Upper lobe of left lung (tissue), 6 donors: ENCODE measurements at regions not wholly inside any gene's neighbourhood (a gene's known extent, or its start where the extent isn't known, plus 50 kb on each side); places are given as distances from the start of the nearest gene placed in this dataset.

Source experiments
- ATAC-seq, 2 donors: fragments of 200-7000 bp; cut with Tn5 transposase; one replicate each; pipeline ENCODE4 v1.9.1; 2022; ENCODE audit warnings: mild to moderate bottlenecking in 2 of 2, moderate library complexity in 2 of 2; ENCODE audit not compliant: low FRiP score in 2 of 2
- DNase-seq, 2 donors: peaks; one replicate each; pipeline ENCODE4 v3.0.0-alpha.2; 2019 to 2020
- H3K27ac ChIP-seq, 4 donors: fragments of 200-600 bp; sonication (generic); one replicate each; pipeline ENCODE4 v1.5.1; 2016 to 2019
- H3K27me3 ChIP-seq, 4 donors: fragments of 200-600 bp; sonication (generic); one replicate each; pipeline ENCODE4 v1.5.1; 2017 to 2019
- H3K36me3 ChIP-seq, 4 donors: fragments of 200-600 bp; sonication (generic); one replicate each; pipeline ENCODE4 v1.5.1; 2016 to 2019
- H3K4me1 ChIP-seq, 4 donors: fragments of 200-600 bp; sonication (generic); one replicate each; pipeline ENCODE4 v1.5.1; 2018 to 2019
- H3K4me3 ChIP-seq, 4 donors: fragments of 200-600 bp; sonication (generic); one replicate each; pipeline ENCODE4 v1.5.1; 2017 to 2019; ENCODE audit warnings: mild to moderate bottlenecking in 2 of 4, moderate library complexity in 1 of 4
- H3K9me3 ChIP-seq, 4 donors: fragments of 200-600 bp; sonication (generic); one replicate each; pipeline ENCODE4 v1.5.1; 2018 to 2019
- EP300 ChIP-seq, 4 donors: sonication (generic); formaldehyde crosslinking; IDR thresholded peaks; one replicate each; pipeline ENCODE4 v1.5.1; 2017; ENCODE audit warnings: antibody characterized with exemption in 4 of 4, control low read depth in 2 of 4
- POLR2A ChIP-seq, 4 donors: fragments of 450-650 bp; IDR thresholded peaks; one replicate each; pipeline ENCODE4 v1.5.1; 2016 to 2017; ENCODE audit warnings: antibody characterized with exemption in 4 of 4, mild to moderate bottlenecking in 2 of 4
- POLR2AphosphoS5 ChIP-seq, 2 donors: sonication (generic); formaldehyde crosslinking; IDR thresholded peaks; one replicate each; pipeline ENCODE4 v1.5.1; 2017; ENCODE audit warnings: antibody characterized with exemption in 2 of 2
- WGBS, 2 donors: methylation state at CpG; one replicate each; pipeline ENCODE4 v1.1.5; 2017 to 2018; 5-methylcytosine and 5-hydroxymethylcytosine counted together
- TF ChIP-seq, protein P1 (sequence below), 6 experiments: fragments of 450-650 bp in 4 of 6; fragments of 200-600 bp in 2 of 6; sonication (generic) in 2 of 6; IDR thresholded peaks; one replicate each; pipeline ENCODE4 v1.5.1; 2016 to 2019; ENCODE audit warnings: antibody characterized with exemption in 6 of 6
- donor health status: DM: no; HTN: no; CAD: no; lungs with moderate emphysema.
- donor health status: DM: no; HTN: yes; CAD: no; lungs with severe emphysema.

- 69 to 72% methylated on average over 8 of the region's 8 CpGs for WGBS, 2 donors
- TF ChIP-seq POLR2AphosphoS5 (IDR thresholded peaks at IDR 0.05) (no peak), EP300 (IDR thresholded peaks at IDR 0.05) (no peak)
- Histone ChIP-seq H3K27me3 (no peaks in the 10 kb centered on the region), H3K36me3 (no peaks in the 10 kb centered on the region), H3K27ac (no peak overlapping the region), H3K4me3 (no peak overlapping the region), H3K9me3 (no peaks in the 10 kb centered on the region), H3K4me1 (no peaks in the 10 kb centered on the region)
- no peak for DNase-seq
- ATAC-seq, result peak in 1 of 2 donors; percentile 24
These were observed 407.7 kb upstream of the GRAMD2B start for GRCh38 chr5:126015235-126016181.

DNA sequence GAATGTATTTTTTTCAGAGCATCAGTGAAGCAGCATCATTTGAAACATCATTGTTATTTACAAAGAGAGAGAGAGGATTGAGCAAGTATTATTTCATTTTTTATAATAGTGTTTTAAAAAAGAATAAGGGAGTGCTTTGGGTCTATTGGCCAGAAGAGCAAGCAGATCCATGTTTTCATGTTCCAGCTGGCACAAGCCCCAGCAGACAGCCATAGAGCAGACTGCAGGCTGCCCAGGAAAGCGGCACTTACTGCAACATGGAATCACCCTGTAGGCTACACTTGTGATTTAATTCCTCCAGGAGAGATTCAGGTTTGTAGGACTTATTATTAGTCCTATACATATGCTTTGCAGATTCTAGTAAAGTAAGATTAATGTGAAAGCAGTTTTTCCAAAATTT is 407.0 kb upstream of the GRAMD2B start:
- Histone ChIP-seq H3K36me3 (no peaks in the 10 kb centered on the region), H3K4me3 (no peak overlapping the region), H3K27me3 (no peaks in the 10 kb centered on the region), H3K9me3 (no peaks in the 10 kb centered on the region), H3K4me1 (no peaks in the 10 kb centered on the region), H3K27ac (no peak overlapping the region)
- WGBS, 2 donors, result 86 to 88% methylated on average over 1 of the region's 1 CpG
- DNase-seq (no peak), ATAC-seq (peak in 1 of 2 donors; percentile 58)
- no peak for TF ChIP-seq EP300 (IDR thresholded peaks at IDR 0.05)
- no peak for TF ChIP-seq POLR2A (IDR thresholded peaks at IDR 0.05)
- TF ChIP-seq, protein P1, sequence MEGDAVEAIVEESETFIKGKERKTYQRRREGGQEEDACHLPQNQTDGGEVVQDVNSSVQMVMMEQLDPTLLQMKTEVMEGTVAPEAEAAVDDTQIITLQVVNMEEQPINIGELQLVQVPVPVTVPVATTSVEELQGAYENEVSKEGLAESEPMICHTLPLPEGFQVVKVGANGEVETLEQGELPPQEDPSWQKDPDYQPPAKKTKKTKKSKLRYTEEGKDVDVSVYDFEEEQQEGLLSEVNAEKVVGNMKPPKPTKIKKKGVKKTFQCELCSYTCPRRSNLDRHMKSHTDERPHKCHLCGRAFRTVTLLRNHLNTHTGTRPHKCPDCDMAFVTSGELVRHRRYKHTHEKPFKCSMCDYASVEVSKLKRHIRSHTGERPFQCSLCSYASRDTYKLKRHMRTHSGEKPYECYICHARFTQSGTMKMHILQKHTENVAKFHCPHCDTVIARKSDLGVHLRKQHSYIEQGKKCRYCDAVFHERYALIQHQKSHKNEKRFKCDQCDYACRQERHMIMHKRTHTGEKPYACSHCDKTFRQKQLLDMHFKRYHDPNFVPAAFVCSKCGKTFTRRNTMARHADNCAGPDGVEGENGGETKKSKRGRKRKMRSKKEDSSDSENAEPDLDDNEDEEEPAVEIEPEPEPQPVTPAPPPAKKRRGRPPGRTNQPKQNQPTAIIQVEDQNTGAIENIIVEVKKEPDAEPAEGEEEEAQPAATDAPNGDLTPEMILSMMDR (IDR thresholded peaks at IDR 0.05), result no peak
- TF ChIP-seq POLR2AphosphoS5 (IDR thresholded peaks at IDR 0.05), result no peak

GRCh38 chr5:126017096-126017495 is 406.1 kb upstream of the GRAMD2B start:
- TF ChIP-seq, protein P1 (IDR thresholded peaks at IDR 0.05), result no peak
- TF ChIP-seq POLR2A (IDR thresholded peaks at IDR 0.05), result no peak
- TF ChIP-seq POLR2AphosphoS5 (IDR thresholded peaks at IDR 0.05), result no peak
- TF ChIP-seq EP300 (IDR thresholded peaks at IDR 0.05), result no peak
- Histone ChIP-seq H3K27me3 (no peaks in the 10 kb centered on the region), H3K4me3 (no peak overlapping the region), H3K27ac (no peak overlapping the region), H3K9me3 (no peaks in the 10 kb centered on the region), H3K4me1 (no peaks in the 10 kb centered on the region), H3K36me3 (no peaks in the 10 kb centered on the region)
- DNase-seq, result no peak
- 98 to 100% methylated on average over 2 of the region's 2 CpGs for WGBS, 2 donors
- no peak for ATAC-seq

DNA sequence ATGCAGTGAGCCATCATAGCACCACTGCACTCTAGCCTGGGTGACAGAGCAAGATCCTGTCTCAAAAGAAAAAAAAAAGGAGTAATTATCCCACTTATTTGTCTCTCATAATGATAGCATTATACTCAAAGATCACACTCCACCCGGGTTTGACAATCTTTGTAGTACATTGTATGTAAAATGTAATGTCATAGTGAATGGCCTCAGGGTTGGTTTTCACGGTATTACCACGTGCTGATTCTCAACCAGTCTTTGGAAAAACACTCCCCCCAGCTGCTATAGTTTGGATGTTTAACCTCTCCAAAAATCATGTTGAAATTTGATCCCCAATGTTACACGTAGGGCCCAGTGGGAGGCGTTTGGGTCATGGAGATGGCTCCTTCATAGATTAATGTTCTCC is 402.4 kb upstream of the GRAMD2B start:
- Histone ChIP-seq H3K36me3 (no peaks in the 10 kb centered on the region), H3K4me1 (no peaks in the 10 kb centered on the region), H3K9me3 (no peaks in the 10 kb centered on the region), H3K27me3 (no peaks in the 10 kb centered on the region), H3K4me3 (no peak overlapping the region), H3K27ac (no peak overlapping the region)
- DNase-seq, result no peak
- ATAC-seq, result no peak
- TF ChIP-seq EP300 (IDR thresholded peaks at IDR 0.05) (no peak), POLR2A (IDR thresholded peaks at IDR 0.05) (no peak), POLR2AphosphoS5 (IDR thresholded peaks at IDR 0.05) (no peak)
- TF ChIP-seq, protein P1 (IDR thresholded peaks at IDR 0.05), result no peak
- 81 to 87% methylated on average over 5 of the region's 5 CpGs for WGBS, 2 donors

DNA sequence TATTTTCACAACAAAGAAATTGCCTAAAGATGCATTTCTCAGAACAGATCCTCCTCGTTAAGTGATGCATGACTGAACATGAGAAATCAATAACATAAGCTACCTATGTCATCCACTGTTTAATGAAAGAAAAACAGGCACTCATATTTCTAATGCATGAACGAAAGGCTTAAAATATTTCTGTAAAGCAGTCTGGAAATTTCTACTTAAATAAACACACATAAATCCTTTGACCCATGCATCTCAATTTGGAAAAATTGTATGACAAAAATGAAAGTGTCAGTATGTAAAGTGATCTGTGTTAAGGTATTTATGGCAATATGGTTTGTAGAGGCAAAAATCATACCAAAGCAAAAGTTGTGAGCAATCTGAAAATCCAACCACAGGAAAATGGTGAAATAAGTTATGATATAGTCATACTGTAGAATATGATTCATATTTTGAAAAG is 399.2 kb upstream of the GRAMD2B start:
- TF ChIP-seq POLR2A (IDR thresholded peaks at IDR 0.05) (no peak), POLR2AphosphoS5 (IDR thresholded peaks at IDR 0.05) (no peak), EP300 (IDR thresholded peaks at IDR 0.05) (no peak)
- TF ChIP-seq, protein P1 (IDR thresholded peaks at IDR 0.05), result no peak
- no peak for DNase-seq
- no peaks in the 10 kb centered on the region for H3K4me1 ChIP-seq
- no peaks in the 10 kb centered on the region for H3K27me3 ChIP-seq
- 69 to 81% methylated on average over 2 of the region's 2 CpGs for WGBS, 2 donors
- H3K4me3 ChIP-seq, result no peak overlapping the region
- peaks cover 0 to 6% (median 3%) of the 10 kb centered on the region in 4 donors for H3K9me3 ChIP-seq
- H3K36me3 ChIP-seq, result no peaks in the 10 kb centered on the region
- no peak for ATAC-seq
- no peak overlapping the region for H3K27ac ChIP-seq
